ENCODE measurements at regions not wholly inside any gene's neighbourhood (a gene's known extent, or its start where the extent isn't known, plus 50 kb on each side); places are given as distances from the start of the nearest gene placed in this dataset.

GRCh38 chr20:11650566-11650965 is 267.1 kb upstream of the BTBD3 start:
- no peak for DNase-seq

- no peak for DNase-seq
Measured at GRCh38 chr20:11651138-11651537, 266.6 kb upstream of the BTBD3 start.

- no peak for DNase-seq
Measured at GRCh38 chr20:11651647-11652046, 266.0 kb upstream of the BTBD3 start.

GRCh38 chr20:11652128-11652527 is 265.6 kb upstream of the BTBD3 start:
- no peak for DNase-seq

GRCh38 chr20:11654766-11655165 is 262.9 kb upstream of the BTBD3 start:
- no peak for DNase-seq

- no peak for DNase-seq
Measured at GRCh38 chr20:11660673-11661072, 257.0 kb upstream of the BTBD3 start.

GRCh38 chr20:11671015-11671511 is 246.6 kb upstream of the BTBD3 start:
- no peak for DNase-seq

- no peak for DNase-seq
Measured at GRCh38 chr20:11672959-11673358, 244.7 kb upstream of the BTBD3 start.

- DNase-seq: no peak
Measured at GRCh38 chr20:11675920-11676629, 241.6 kb upstream of the BTBD3 start.

- peak in 1 of 2 donors; percentile 20 for DNase-seq
Measured at GRCh38 chr20:11676630-11677287, 240.9 kb upstream of the BTBD3 start.

- no peak for DNase-seq
Measured at GRCh38 chr20:11677428-11677827, 240.3 kb upstream of the BTBD3 start.

GRCh38 chr20:11677836-11678235 is 239.9 kb upstream of the BTBD3 start:
- no peak for DNase-seq

GRCh38 chr20:11682285-11682684 is 235.4 kb upstream of the BTBD3 start:
- no peak for DNase-seq

GRCh38 chr20:11686195-11686594 is 231.5 kb upstream of the BTBD3 start:
- no peak for DNase-seq

GRCh38 chr20:11686820-11687543 is 230.7 kb upstream of the BTBD3 start:
- no peak for DNase-seq

- DNase-seq: no peak
Measured at GRCh38 chr20:11687546-11688292, 230.0 kb upstream of the BTBD3 start.

- DNase-seq: no peak
Measured at GRCh38 chr20:11689262-11689661, 228.4 kb upstream of the BTBD3 start.

GRCh38 chr20:11691766-11692165 is 225.9 kb upstream of the BTBD3 start:
- DNase-seq: no peak

- no peak for DNase-seq
Measured at GRCh38 chr20:11692567-11692966, 225.1 kb upstream of the BTBD3 start.

GRCh38 chr20:11694467-11694866 is 223.2 kb upstream of the BTBD3 start:
- DNase-seq: no peak

GRCh38 chr20:11697055-11697454 is 220.6 kb upstream of the BTBD3 start:
- DNase-seq: no peak

- DNase-seq: no peak
Measured at GRCh38 chr20:11697646-11698045, 220.0 kb upstream of the BTBD3 start.

GRCh38 chr20:11698124-11698523 is 219.6 kb upstream of the BTBD3 start:
- no peak for DNase-seq
